SK-N-SH (cell line): ENCODE measurements at regions not wholly inside any gene's neighbourhood (a gene's known extent, or its start where the extent isn't known, plus 50 kb on each side); places are given as distances from the start of the nearest gene placed in this dataset.

ENCODE experiments used
- CHD2 ChIP-seq: fragments of 150-350 bp; IDR thresholded peaks from 2 replicates; pipeline ENCODE4 v1.6.1; 2018; ENCODE audit warnings: low read length; ENCODE audit not compliant: partially characterized antibody
- CTCF ChIP-seq: fragments of 200-600 bp; sonication (generic); IDR thresholded peaks from 2 replicates; pipeline ENCODE4 v1.6.1; 2017; ENCODE audit warnings: antibody characterized with exemption, mild to moderate bottlenecking, moderate library complexity
- EP300 ChIP-seq, 2 experiments: IDR thresholded peaks; 2 replicates each; pipeline versions ENCODE4 v1.4.0 to v1.6.1; 2012; ENCODE audit warnings: borderline replicate concordance in 1 of 2, low read depth in 1 of 2, low read length in 1 of 2
- EZH2phosphoT487 ChIP-seq: fragments of 200-600 bp; sonication (generic); IDR thresholded peaks from 2 replicates; pipeline ENCODE4 v1.6.1; 2017; ENCODE audit warnings: low read depth, mixed run types, mild to moderate bottlenecking, antibody characterized with exemption, moderate library complexity, borderline replicate concordance
- FOXM1 ChIP-seq: IDR thresholded peaks from 2 replicates; pipeline ENCODE4 v1.4.0; 2012; ENCODE audit warnings: low read depth, mild to moderate bottlenecking
- GABPA ChIP-seq: IDR thresholded peaks from 2 replicates; pipeline ENCODE4 v1.4.0; 2012; ENCODE audit warnings: low read depth, mild to moderate bottlenecking
- JUND ChIP-seq: IDR thresholded peaks from 2 replicates; pipeline ENCODE4 v1.4.0; 2012
- MEF2A ChIP-seq: IDR thresholded peaks from 2 replicates; pipeline ENCODE4 v1.4.0; 2012; ENCODE audit warnings: low read depth, borderline replicate concordance
- MXI1 ChIP-seq: IDR thresholded peaks from 2 replicates; pipeline ENCODE4 v1.6.1; 2012; ENCODE audit warnings: mild to moderate bottlenecking, low read depth, low read length, improper control_type of control experiment
- NRF1 ChIP-seq: IDR thresholded peaks from 2 replicates; pipeline ENCODE4 v1.6.1; 2012; ENCODE audit warnings: low read depth, mild to moderate bottlenecking, low read length
- POLR2AphosphoS5 ChIP-seq: IDR thresholded peaks from 2 replicates; pipeline ENCODE4 v1.6.1; 2012; ENCODE audit warnings: low read depth, low read length
- REST ChIP-seq: IDR thresholded peaks from 2 replicates; pipeline ENCODE4 v1.6.1; 2012; ENCODE audit warnings: mild to moderate bottlenecking, low read depth, low read length, moderate library complexity
- RFX5 ChIP-seq: IDR thresholded peaks from 2 replicates; pipeline ENCODE4 v1.6.1; 2012; ENCODE audit warnings: mild to moderate bottlenecking, improper control_type of control experiment, low read length
- TCF12 ChIP-seq: IDR thresholded peaks from 2 replicates; pipeline ENCODE4 v1.4.0; 2012
- TEAD4 ChIP-seq: IDR thresholded peaks from 2 replicates; pipeline ENCODE4 v1.4.0; 2012; ENCODE audit warnings: mild to moderate bottlenecking, borderline replicate concordance; ENCODE audit not compliant: insufficient read depth
- TF ChIP-seq, protein P1 (sequence below): fragments of 150-350 bp; IDR thresholded peaks from 2 replicates; pipeline ENCODE4 v1.6.1; 2016; ENCODE audit warnings: mild to moderate bottlenecking, low read depth, low read length

DNA sequence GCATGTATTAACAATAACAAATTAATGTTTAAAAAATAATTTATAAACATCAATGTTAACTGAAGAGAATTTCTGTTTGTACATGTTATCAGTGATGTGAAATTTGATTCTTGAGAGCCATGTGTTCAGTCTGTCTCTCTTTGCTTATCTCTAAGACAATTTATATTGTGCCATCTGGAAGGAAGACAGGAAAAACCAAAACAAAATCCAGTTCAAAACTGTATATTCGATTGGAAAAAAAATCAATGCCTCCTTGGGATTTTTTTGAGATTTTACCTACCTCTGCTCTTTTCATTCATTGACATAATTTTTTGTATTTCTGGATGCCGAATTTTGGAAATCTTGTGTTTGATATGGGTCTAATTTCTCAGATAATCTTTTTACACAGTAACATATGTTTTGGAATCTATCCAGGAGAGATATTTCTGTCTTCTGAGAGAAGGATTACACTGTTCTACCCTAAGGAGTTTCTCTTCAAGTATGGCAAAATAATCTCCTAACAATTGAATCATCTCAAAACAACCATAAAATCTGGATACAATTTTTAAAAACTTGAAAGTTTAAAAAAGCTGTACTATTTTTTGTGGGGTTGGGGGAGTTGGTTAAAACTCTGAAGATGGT, 311.9 kb upstream of the GNAI1 start (continued):
- peak; percentile 51 for TF ChIP-seq CHD2
- TF ChIP-seq MXI1: no peak
- no peak for TF ChIP-seq GABPA
- TF ChIP-seq MEF2A: no peak
- TF ChIP-seq EZH2phosphoT487: no peak
- no peak for TF ChIP-seq REST
- TF ChIP-seq NRF1: no peak
- TF ChIP-seq RFX5: no peak
- TF ChIP-seq FOXM1: no peak
- TF ChIP-seq, protein P1, sequence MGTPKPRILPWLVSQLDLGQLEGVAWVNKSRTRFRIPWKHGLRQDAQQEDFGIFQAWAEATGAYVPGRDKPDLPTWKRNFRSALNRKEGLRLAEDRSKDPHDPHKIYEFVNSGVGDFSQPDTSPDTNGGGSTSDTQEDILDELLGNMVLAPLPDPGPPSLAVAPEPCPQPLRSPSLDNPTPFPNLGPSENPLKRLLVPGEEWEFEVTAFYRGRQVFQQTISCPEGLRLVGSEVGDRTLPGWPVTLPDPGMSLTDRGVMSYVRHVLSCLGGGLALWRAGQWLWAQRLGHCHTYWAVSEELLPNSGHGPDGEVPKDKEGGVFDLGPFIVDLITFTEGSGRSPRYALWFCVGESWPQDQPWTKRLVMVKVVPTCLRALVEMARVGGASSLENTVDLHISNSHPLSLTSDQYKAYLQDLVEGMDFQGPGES: no peak
- no peak for TF ChIP-seq TEAD4
- TF ChIP-seq JUND: no peak
- peak; percentile 61 for TF ChIP-seq TCF12
- peak in 1 of 2 experiments; percentile 91; a peak in 2 of 4 replicates for TF ChIP-seq EP300 (IDR thresholded peaks at IDR 0.05; ENCODE audit: borderline replicate concordance in 1 of 2, low read depth in 1 of 2, low read length in 1 of 2)
- no peak for TF ChIP-seq POLR2AphosphoS5
- no peak for TF ChIP-seq CTCF
